H9 (cell line): ENCODE measurements at regions not wholly inside any gene's neighbourhood (a gene's known extent, or its start where the extent isn't known, plus 50 kb on each side); places are given as distances from the start of the nearest gene placed in this dataset.
A peak's percentile ranks its signal among the peaks of the same experiment; 100 is the strongest.

Source experiments
- DNase-seq: peaks from one replicate; pipeline ENCODE4 v3.0.0-alpha.2; 2017
- H2AFZ ChIP-seq: one replicate; pipeline ENCODE4 v1.6.1; 2013; ENCODE audit warnings: mild to moderate bottlenecking, low read length, control low read depth, moderate library complexity
- H2AK5ac ChIP-seq: 2 replicates; pipeline ENCODE4 v1.6.1; 2013; ENCODE audit warnings: low read length, control low read depth, mixed read lengths; ENCODE audit not compliant: insufficient read length
- H2BK120ac ChIP-seq: one replicate; pipeline ENCODE4 v1.6.1; 2013; ENCODE audit warnings: low read depth, mild to moderate bottlenecking, low read length, control low read depth, inconsistent platforms; ENCODE audit not compliant: poor library complexity, severe bottlenecking
- H2BK12ac ChIP-seq: 2 replicates; pipeline ENCODE4 v1.6.1; 2013; ENCODE audit warnings: low read length, control low read depth, mixed read lengths, low read depth; ENCODE audit not compliant: insufficient read length
- H2BK15ac ChIP-seq: 2 replicates; pipeline ENCODE4 v1.6.1; 2013; ENCODE audit warnings: low read depth, low read length, control low read depth
- H2BK20ac ChIP-seq: one replicate; pipeline ENCODE4 v1.6.1; 2013; ENCODE audit warnings: low read depth, mild to moderate bottlenecking, low read length, control low read depth, inconsistent platforms; ENCODE audit not compliant: poor library complexity, severe bottlenecking
- H2BK5ac ChIP-seq: 2 replicates; pipeline ENCODE4 v1.6.1; 2013; ENCODE audit warnings: low read length, control low read depth, mixed read lengths; ENCODE audit not compliant: insufficient read length
- H3K14ac ChIP-seq: 2 replicates; pipeline ENCODE4 v1.6.1; 2013; ENCODE audit warnings: low read length, control low read depth; ENCODE audit not compliant: insufficient read depth
- H3K18ac ChIP-seq: 2 replicates; pipeline ENCODE4 v1.6.1; 2013; ENCODE audit warnings: low read depth, mild to moderate bottlenecking, mixed read lengths, low read length, control low read depth; ENCODE audit not compliant: insufficient read length
- H3K23ac ChIP-seq: 2 replicates; pipeline ENCODE4 v1.6.1; 2013; ENCODE audit warnings: low read length, control low read depth, mixed read lengths, low read depth; ENCODE audit not compliant: insufficient read length
- H3K23me2 ChIP-seq: 2 replicates; pipeline ENCODE4 v1.6.1; 2013; ENCODE audit warnings: low read depth, mild to moderate bottlenecking, mixed read lengths, low read length, control low read depth; ENCODE audit not compliant: insufficient read length, poor library complexity, severe bottlenecking
- H3K27ac ChIP-seq: 2 replicates; pipeline ENCODE4 v1.5.1; 2013; ENCODE audit warnings: low read length, control low read depth, mixed read lengths, low read depth; ENCODE audit not compliant: insufficient read length
- H3K27me3 ChIP-seq: 2 replicates; pipeline ENCODE4 v1.6.1; 2013; ENCODE audit warnings: low read length, control low read depth, inconsistent platforms; ENCODE audit not compliant: insufficient read depth
- H3K4ac ChIP-seq: 2 replicates; pipeline ENCODE4 v1.6.1; 2013; ENCODE audit warnings: low read depth, mild to moderate bottlenecking, control low read depth, inconsistent platforms, low read length, moderate library complexity
- H3K4me1 ChIP-seq: 2 replicates; pipeline ENCODE4 v1.6.1; 2013; ENCODE audit warnings: low read length, control low read depth, inconsistent platforms; ENCODE audit not compliant: insufficient read depth
- H3K4me2 ChIP-seq: 2 replicates; pipeline ENCODE4 v1.6.1; 2013; ENCODE audit warnings: low read length, control low read depth, mixed read lengths; ENCODE audit not compliant: insufficient read length, insufficient read depth
- H3K56ac ChIP-seq: 2 replicates; pipeline ENCODE4 v1.6.1; 2013; ENCODE audit warnings: low read depth, mild to moderate bottlenecking, mixed read lengths, low read length, control low read depth; ENCODE audit not compliant: insufficient read length
- H3K79me1 ChIP-seq: 2 replicates; pipeline ENCODE4 v1.6.1; 2013; ENCODE audit warnings: low read depth, mild to moderate bottlenecking, moderate library complexity, low read length, control low read depth, inconsistent platforms; ENCODE audit not compliant: insufficient read depth, poor library complexity, severe bottlenecking
- H3K79me2 ChIP-seq: 2 replicates; pipeline ENCODE4 v1.6.1; 2013; ENCODE audit warnings: low read length, control low read depth, inconsistent platforms; ENCODE audit not compliant: insufficient read depth
- H3K9ac ChIP-seq: 2 replicates; pipeline ENCODE4 v1.6.1; 2013; ENCODE audit warnings: low read length, control low read depth, mixed read lengths; ENCODE audit not compliant: insufficient read length; ENCODE audit errors: extremely low read depth
- H3K9me3 ChIP-seq: one replicate; pipeline ENCODE4 v1.6.1; 2013; ENCODE audit warnings: low read depth, low read length, inconsistent platforms; ENCODE audit not compliant: control insufficient read depth
- H3T11ph ChIP-seq: one replicate; pipeline ENCODE4 v1.6.1; 2013; ENCODE audit warnings: mild to moderate bottlenecking, low read length, control low read depth, inconsistent platforms
- H4K20me1 ChIP-seq: one replicate; pipeline ENCODE4 v1.6.1; 2013; ENCODE audit not compliant: control insufficient read depth, insufficient read length, insufficient read depth
- H4K5ac ChIP-seq: 2 replicates; pipeline ENCODE4 v1.6.1; 2013; ENCODE audit warnings: low read depth, mild to moderate bottlenecking, mixed read lengths, low read length, control low read depth; ENCODE audit not compliant: insufficient read length
- H4K8ac ChIP-seq: replicated peaks from 2 replicates; pipeline ENCODE4 v1.6.1; 2013; ENCODE audit warnings: low read length, control low read depth, mixed read lengths, low read depth; ENCODE audit not compliant: insufficient read length
- H4K91ac ChIP-seq: 2 replicates; pipeline ENCODE4 v1.6.1; 2013; ENCODE audit warnings: low read depth, mild to moderate bottlenecking, moderate library complexity, mixed read lengths, low read length, control low read depth; ENCODE audit not compliant: insufficient read length
- H3K27ac Mint-ChIP-seq, 3 experiments: 2 replicates in 2 of 3; 3 replicates in 1 of 3; pipeline ENCODE4 v1.8.0; 2020 to 2021; ENCODE audit warnings: mixed read lengths in 3 of 3, mild to moderate bottlenecking in 1 of 3, moderate library complexity in 1 of 3
- H3K27me3 Mint-ChIP-seq: 2 replicates; pipeline ENCODE4 v1.8.0; 2021; ENCODE audit warnings: low read depth, mild to moderate bottlenecking, moderate library complexity, mixed read lengths
- H3K36me3 Mint-ChIP-seq, 3 experiments: 2 replicates in 2 of 3; 3 replicates in 1 of 3; pipeline ENCODE4 v1.8.0; 2020 to 2021; ENCODE audit warnings: low read depth in 3 of 3, mixed read lengths in 3 of 3; ENCODE audit not compliant: insufficient read depth in 1 of 3
- H3K4me1 Mint-ChIP-seq, 2 experiments: 2 replicates each; pipeline ENCODE4 v1.8.0; 2020; ENCODE audit warnings: mixed read lengths in 2 of 2
- H3K4me3 Mint-ChIP-seq, 2 experiments: 2 replicates in 1 of 2; 3 replicates in 1 of 2; pipeline ENCODE4 v1.8.0; 2020 to 2021; ENCODE audit warnings: mild to moderate bottlenecking in 2 of 2, mixed read lengths in 2 of 2, moderate library complexity in 1 of 2
- H3K9me3 Mint-ChIP-seq, 2 experiments: 2 replicates in 1 of 2; 3 replicates in 1 of 2; pipeline ENCODE4 v1.8.0; 2020; ENCODE audit warnings: mild to moderate bottlenecking in 2 of 2, mixed read lengths in 2 of 2, moderate library complexity in 1 of 2
- WGBS: extraction: QIAGEN DNeasy Blood & Tissue Kit; methylation state at CpG from one replicate; pipeline ENCODE4 v1.1.7; 2013; ENCODE audit warnings: missing lambda C conversion rate, low lambda C conversion rate, mixed read lengths; ENCODE audit not compliant: insufficient read length; ENCODE audit errors: extremely low coverage; 5-methylcytosine and 5-hydroxymethylcytosine counted together
- TF ChIP-seq, protein P1 (sequence below): fragments of 200-600 bp; sonication (generic); conservative IDR thresholded peaks from 3 replicates; pipeline ENCODE4 v1.8.0; 2021; ENCODE audit warnings: antibody characterized with exemption, mild to moderate bottlenecking

DNA sequence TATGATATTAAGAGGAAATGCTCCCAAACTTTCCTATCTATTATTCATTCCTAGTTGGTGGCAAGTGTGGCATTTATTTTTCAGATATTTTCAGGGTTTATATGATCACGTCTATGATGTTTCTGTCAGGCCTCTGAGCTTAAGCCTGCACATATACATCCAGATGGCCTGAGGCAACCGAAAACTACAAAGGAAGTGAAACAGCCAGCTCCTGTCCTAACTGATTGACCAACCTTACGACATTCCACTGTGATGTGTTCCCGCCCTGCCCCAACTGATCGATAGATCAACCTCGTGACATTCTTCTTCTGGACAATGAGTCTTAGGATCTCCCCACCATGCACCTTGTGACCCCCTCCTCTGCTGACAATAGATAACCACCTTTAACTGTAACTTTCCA, 67.6 kb upstream of the CTSO start:
- no peaks in the 10 kb centered on the region for H3K79me2 ChIP-seq
- no peak overlapping the region for H2AK5ac ChIP-seq
- no peaks in the 10 kb centered on the region; the same call in 1 of the 2 replicates for H3K27me3 Mint-ChIP-seq
- no peak overlapping the region for H2BK15ac ChIP-seq
- no peaks in the 10 kb centered on the region for H3K9me3 Mint-ChIP-seq
- H2BK12ac ChIP-seq, result no peak overlapping the region
- H3K27ac ChIP-seq, result no peak overlapping the region
- no peak overlapping the region for H3K4me2 ChIP-seq
- no peaks in the 10 kb centered on the region for H3K79me1 ChIP-seq
- H3K9ac ChIP-seq, result no peak overlapping the region
- H2BK5ac ChIP-seq, result no peak overlapping the region
- no peaks in the 10 kb centered on the region for H3K27me3 ChIP-seq
- H3K4me1 Mint-ChIP-seq, result peaks cover 39 to 45% of the 10 kb centered on the region in 2 experiments
- H3K4me3 Mint-ChIP-seq, result no peak overlapping the region
- H3K23ac ChIP-seq, result no peak overlapping the region
- no peak overlapping the region for H3K18ac ChIP-seq
- H4K8ac ChIP-seq, result no peak overlapping the region
- no CpG with 5 or more reads among the region's 6 CpGs for WGBS
- TF ChIP-seq, protein P1, sequence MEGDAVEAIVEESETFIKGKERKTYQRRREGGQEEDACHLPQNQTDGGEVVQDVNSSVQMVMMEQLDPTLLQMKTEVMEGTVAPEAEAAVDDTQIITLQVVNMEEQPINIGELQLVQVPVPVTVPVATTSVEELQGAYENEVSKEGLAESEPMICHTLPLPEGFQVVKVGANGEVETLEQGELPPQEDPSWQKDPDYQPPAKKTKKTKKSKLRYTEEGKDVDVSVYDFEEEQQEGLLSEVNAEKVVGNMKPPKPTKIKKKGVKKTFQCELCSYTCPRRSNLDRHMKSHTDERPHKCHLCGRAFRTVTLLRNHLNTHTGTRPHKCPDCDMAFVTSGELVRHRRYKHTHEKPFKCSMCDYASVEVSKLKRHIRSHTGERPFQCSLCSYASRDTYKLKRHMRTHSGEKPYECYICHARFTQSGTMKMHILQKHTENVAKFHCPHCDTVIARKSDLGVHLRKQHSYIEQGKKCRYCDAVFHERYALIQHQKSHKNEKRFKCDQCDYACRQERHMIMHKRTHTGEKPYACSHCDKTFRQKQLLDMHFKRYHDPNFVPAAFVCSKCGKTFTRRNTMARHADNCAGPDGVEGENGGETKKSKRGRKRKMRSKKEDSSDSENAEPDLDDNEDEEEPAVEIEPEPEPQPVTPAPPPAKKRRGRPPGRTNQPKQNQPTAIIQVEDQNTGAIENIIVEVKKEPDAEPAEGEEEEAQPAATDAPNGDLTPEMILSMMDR, result no peak
- H4K20me1 ChIP-seq, result no peaks in the 10 kb centered on the region
- H3K36me3 Mint-ChIP-seq, result peaks cover 0 to 5% (median 0%) of the 10 kb centered on the region in 3 experiments; a peak in 2 of 7 replicates
- H3K23me2 ChIP-seq, result no peaks in the 10 kb centered on the region
- H2BK20ac ChIP-seq, result no peak overlapping the region
- H3K4me1 ChIP-seq, result peaks cover 9% of the 10 kb centered on the region; the same call in 1 of the 2 replicates
- no peaks in the 10 kb centered on the region for H3K9me3 ChIP-seq
- no peak overlapping the region for H2AFZ ChIP-seq
- DNase-seq, result no peak
- no peak overlapping the region for H4K91ac ChIP-seq
- H3K4ac ChIP-seq, result no peak overlapping the region
- H3T11ph ChIP-seq, result no peak overlapping the region
- no peak overlapping the region for H3K14ac ChIP-seq
- no peak overlapping the region for H4K5ac ChIP-seq
- H3K56ac ChIP-seq, result no peak overlapping the region
- H3K27ac Mint-ChIP-seq, result peak overlapping the region in 1 of 3 experiments; percentile 66; a peak in 1 of 7 replicates
- no peak overlapping the region for H2BK120ac ChIP-seq
